ENCODE measurements at regions not wholly inside any gene's neighbourhood (a gene's known extent, or its start where the extent isn't known, plus 50 kb on each side); places are given as distances from the start of the nearest gene placed in this dataset.

DNA sequence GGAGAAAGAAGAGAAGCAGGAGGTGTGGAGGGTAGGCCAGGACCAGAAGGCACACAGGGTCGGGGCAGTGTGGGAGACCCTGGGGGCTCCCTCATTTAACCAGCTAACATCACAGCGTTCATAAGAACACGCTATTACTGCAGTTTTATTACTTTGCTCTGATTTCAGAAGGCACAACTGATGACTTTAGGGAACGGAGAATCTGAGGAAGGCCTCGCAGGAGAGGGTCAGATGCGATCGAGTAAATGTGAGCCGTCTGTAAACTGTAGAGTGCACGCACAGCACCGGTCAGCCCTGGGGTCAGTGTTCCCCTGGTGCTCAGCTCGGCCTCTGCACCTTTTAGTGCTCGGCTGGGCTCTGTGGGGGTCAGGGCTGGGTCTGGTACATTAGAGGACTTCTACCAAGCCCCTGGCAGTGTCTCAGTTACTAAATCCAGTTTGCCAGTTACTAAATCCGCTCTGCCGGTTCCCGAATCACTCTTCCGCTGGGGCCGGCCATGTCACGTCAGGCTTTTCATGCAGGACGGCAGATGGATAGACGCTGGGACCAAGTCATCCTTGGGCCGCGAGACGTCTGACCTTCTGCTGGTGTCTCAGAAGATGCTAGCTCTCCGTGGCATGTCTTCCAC, 325.9 kb downstream of the SEC14L1 start:
- DNase-seq (ENCODE audit: low read depth in 3 of 3, low spot score in 2 of 3): no peak

GRCh38 chr17:77467521-77467920, 326.8 kb downstream of the SEC14L1 start:
- DNase-seq (ENCODE audit: low read depth in 3 of 3, low spot score in 2 of 3): no peak

- DNase-seq (ENCODE audit: low read depth in 3 of 3, low spot score in 2 of 3): no peak
Observed at GRCh38 chr17:77468897-77469296, 328.1 kb downstream of the SEC14L1 start.

GRCh38 chr17:77470330-77470786, 329.6 kb downstream of the SEC14L1 start:
- no peak for DNase-seq (ENCODE audit: low read depth in 3 of 3, low spot score in 2 of 3)

- no peak for DNase-seq (ENCODE audit: low read depth in 3 of 3, low spot score in 2 of 3)
Observed at GRCh38 chr17:77470800-77471733, 330.3 kb downstream of the SEC14L1 start.

DNA sequence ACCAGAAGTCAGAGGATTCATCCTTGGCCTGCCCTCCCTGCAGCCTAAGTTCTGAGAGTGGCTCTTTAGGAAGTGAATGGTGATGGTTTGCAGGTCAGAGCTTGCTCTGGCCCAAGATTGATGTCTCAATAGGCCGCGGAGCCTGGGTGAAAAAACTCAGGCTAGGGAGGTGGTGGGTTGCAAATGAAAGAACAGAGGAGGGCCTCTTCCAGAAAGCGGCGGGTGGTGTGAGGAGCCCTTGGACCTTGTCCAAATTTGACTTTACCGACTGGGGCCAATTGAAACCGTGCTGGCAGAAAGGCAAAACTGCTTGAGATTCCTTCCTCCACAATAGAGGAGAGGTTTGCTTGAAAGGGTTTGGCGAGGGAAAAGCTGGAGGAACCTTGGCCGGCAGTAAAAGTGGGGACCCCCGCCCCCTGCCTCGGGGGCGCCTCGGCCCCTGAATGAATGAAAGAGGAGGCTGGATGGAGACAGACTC, 331.3 kb downstream of the SEC14L1 start:
- no peak for DNase-seq (ENCODE audit: low read depth in 3 of 3, low spot score in 2 of 3)

GRCh38 chr17:77472468-77473310, 331.9 kb downstream of the SEC14L1 start:
- DNase-seq (ENCODE audit: low read depth in 3 of 3, low spot score in 2 of 3): no peak

- no peak for DNase-seq (ENCODE audit: low read depth in 3 of 3, low spot score in 2 of 3)
Observed at GRCh38 chr17:77473615-77474226, 333.0 kb downstream of the SEC14L1 start.

DNA sequence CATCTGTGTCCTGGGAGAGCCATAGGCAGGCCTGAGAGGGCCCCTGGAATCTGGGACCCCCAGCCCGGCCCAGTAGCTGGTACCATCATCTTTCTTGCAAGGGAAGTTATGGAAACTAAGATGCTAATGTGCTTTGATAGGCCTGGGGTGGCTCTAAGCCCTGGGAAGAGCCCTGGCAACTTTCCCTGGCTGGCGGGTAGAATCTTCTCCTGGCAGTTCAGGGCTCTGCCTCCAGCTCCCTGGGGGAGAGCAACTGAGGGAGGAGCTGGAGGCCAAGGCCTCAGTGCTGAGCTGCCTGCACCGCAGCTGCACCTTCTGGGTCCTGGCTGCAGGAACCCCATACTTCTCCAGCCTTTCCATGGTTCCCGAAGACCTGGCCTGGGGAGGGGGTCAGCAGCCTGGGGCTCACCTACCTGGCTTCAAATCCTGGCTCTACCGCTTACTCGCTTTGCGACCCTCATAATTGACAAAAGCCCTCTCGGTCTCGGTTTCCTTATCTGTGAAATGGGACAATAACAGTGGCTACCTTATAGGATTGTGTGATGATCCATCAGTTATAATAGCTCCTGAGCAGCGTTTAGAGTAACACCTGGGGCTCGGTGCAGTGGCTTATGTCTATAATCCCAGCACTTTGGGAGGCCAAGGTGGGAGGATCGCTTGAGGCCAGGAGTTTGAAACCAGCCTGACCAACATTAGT, 333.7 kb downstream of the SEC14L1 start:
- DNase-seq (ENCODE audit: low read depth in 3 of 3, low spot score in 2 of 3): no peak

- DNase-seq (ENCODE audit: low read depth in 3 of 3, low spot score in 2 of 3): no peak
Observed at GRCh38 chr17:77475016-77475976, 334.5 kb downstream of the SEC14L1 start.

GRCh38 chr17:77476006-77476405, 335.2 kb downstream of the SEC14L1 start:
- DNase-seq (ENCODE audit: low read depth in 3 of 3, low spot score in 2 of 3): no peak

DNA sequence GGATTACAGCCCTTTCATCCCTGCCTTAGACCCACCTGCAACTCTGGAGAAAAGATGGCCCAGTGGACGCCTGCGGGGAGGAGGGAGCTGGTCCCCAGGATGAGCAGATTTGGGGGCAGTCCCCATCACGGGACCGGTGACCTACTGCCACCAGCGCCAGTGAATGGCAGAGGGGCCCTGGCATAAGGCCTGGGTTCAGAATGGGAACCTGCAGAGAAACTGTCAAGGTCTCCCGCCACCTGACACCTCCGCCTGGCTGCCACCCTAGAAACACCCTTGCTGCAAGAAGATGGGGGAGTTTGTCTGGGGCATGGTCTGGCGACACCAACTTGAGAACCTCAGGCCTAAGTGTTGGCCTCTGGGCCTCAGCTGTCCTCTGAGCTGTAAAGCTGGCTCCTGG, 335.7 kb downstream of the SEC14L1 start:
- no peak for DNase-seq (ENCODE audit: low read depth in 3 of 3, low spot score in 2 of 3)

- no peak for DNase-seq (ENCODE audit: low read depth in 3 of 3, low spot score in 2 of 3)
Observed at GRCh38 chr17:77476931-77477805, 336.4 kb downstream of the SEC14L1 start.

DNA sequence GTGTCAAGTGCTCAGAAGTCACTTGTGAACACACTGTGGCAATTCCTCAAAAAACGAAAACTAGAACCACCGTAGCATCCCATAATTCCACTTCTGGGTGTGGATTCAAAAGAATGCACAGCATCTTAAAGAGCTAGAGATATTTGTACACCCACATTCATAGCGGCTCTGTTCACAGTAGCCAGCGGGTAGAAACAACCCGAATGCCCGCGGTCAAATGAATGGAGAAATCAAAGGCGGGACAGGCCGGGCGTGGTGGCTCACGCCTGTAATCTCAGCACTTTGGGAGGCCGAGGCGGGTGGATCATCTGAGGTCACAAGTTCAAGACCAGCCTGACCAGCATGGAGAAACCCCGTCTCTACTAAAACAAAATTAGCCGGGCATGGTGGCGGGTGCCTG, 337.5 kb downstream of the SEC14L1 start:
- DNase-seq (ENCODE audit: low read depth in 3 of 3, low spot score in 2 of 3): no peak

DNA sequence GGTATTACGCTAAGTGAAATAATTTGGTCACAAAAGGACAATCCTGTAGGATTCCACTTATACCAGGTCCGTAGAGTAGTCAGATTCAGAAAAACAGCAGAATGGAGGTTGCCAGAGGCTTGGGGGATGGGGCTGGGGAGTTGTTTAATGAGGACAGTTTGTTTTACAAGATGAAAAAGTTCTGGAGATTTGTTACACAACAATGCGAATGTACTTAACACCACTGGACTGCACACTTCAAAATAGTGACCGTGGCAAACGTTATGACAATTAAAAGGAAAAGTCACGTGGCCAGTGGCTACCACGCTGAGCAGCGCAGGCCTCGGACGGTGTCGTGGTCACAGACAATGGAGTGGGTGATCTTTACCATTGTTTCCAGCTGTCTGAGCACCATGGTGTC, 338.1 kb downstream of the SEC14L1 start:
- DNase-seq (ENCODE audit: low read depth in 3 of 3, low spot score in 2 of 3): no peak

DNA sequence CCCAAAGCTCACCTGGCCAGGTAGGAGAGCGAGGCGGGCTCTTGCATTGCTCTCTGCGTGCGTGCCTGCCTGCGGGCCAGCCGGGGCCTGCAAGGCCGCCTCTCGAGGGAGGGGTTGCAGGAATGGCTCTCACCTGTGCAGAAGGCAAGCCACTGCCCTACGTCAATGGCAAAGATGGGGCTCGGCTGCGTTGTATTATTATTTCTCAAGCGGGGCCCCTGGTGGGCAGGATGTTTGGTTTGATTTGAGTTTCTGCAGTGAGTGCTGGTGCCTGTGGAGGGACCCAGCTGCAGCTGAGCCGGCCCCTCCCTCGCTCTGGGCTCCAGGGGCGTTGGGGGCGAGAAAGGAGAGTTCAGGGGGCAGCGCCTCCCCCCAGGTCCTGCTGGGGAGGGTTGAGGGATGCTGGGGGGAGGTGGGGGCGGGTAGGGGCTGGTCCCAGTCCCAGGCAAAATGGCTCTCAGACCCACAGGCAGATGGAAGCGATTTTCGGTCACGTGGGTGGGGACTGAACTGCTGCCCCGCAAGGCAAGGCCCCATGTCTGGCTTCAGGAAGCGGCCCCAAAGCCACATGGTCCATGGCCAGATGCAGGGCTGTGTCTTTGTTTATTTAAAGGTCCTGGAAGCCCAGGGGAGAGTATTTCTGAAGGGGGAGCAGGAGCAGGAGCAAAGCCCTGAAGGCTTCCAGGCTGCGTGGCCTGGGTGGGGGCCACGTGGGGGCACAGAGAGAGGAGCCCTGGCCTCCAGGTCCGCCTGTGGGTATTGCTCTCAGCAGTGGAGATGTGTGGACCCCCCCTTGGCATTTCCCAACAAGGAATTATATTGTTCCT, 338.8 kb downstream of the SEC14L1 start:
- DNase-seq (ENCODE audit: low read depth in 3 of 3, low spot score in 2 of 3): no peak

- DNase-seq (ENCODE audit: low read depth in 3 of 3, low spot score in 2 of 3): no peak
Observed at GRCh38 chr17:77480199-77480508, 339.4 kb downstream of the SEC14L1 start.
